NCI-H1105 (cell line): ENCODE measurements at regions not wholly inside any gene's neighbourhood (a gene's known extent, or its start where the extent isn't known, plus 50 kb on each side); places are given as distances from the start of the nearest gene placed in this dataset.

Experiments
- DNase-seq: peaks from one replicate; lab custom pipeline; 2025; lab: John Stamatoyannopoulos, UW

DNA sequence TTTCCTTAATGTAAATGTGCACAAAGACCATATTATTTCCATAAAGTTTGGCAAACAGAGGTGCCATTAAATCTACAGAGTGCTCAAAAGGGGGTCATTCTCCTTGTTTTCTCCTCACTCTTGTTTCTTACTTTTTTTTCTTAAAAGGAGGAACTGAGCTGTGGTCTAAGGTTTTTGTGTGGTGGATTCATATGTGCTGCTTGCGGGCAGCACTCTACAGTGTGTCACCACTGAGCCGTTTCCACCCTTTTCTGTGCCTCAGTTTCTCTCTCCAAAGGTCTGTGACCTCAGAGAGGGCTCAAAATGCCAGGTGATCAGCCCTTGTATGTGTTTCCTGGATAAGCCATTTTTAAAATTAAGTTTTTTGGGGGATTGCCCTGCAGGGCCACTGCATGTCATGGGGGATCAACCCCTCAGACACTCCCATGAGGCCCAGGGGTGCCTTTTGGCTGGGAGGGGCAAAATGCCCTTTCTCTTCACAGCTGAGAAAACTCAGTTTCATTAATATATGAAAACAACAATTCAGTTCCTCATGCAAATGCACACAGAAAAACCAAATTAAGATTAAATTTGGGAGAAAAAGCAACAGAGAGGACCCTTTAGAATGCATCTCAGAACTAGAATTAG, 56.9 kb upstream of the VOPP1 start:
- DNase-seq = no peak

DNA sequence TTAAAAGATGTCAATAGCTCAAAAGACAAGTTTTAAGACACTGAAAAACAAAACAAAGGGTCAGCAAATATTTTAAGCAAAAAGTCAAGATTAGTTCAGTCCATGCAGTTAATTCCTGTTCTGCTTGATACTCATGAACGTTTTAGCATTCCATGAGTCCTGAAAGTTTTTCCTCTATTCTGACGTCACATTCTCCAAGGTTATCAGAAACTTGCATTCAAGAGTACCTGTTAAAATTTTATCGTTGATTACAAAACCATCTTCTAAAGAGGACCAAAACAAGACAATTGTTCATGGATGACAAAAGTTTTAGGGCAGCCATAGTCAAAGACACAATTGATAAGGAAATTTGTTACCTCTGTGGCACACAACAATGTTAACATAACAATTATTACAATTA, 52.5 kb upstream of the VOPP1 start:
- DNase-seq = no peak

DNA sequence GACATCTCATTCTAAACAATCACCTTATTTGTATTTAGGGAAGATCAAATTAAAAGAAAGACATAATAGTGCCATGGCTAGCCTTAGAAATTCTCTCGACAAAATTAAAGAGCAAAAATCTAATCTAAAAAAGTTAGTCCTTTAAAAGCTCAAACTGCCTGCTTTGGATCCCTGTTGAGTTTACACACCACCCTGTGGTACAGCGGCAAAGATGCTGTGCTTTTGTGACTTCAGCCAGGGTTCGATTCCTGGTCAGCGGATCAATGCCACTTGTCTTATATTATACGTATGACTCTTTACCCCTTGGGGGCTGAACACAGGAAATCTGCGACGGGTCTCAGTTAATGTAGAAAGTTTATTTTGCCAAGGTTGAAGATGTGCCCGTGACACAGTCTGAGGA, 51.3 kb upstream of the VOPP1 start:
- no peak for DNase-seq

DNA sequence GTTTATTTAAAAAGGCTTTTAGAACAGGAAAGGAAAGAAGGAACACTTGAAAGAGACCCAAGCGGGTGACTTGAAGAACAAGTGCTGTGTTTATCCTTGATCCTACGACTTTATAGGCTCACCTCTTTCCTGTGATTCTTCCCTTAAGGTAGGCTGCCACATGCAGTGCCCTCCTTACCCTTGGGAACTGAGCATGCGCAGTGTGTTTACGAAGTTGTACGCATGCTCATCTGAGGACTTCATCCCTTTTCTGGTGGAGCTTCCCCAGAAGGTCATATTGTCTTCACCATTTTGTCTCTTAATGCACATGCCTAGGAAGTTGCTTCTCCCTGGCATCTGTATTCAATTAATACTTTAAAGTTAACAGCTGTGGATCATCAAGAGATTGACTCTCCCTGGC, 49.9 kb upstream of the VOPP1 start:
- no peak for DNase-seq
